H1 (cell line): ENCODE measurements at regions not wholly inside any gene's neighbourhood (a gene's known extent, or its start where the extent isn't known, plus 50 kb on each side); places are given as distances from the start of the nearest gene placed in this dataset.

ENCODE experiments used
- CTCF ChIP-seq, 3 experiments: IDR thresholded peaks; 1 replicate in 2 of 3; 2 replicates in 1 of 3; pipeline versions ENCODE4 v1.5.1 to v1.6.1; 2011; ENCODE audit warnings: low read length in 3 of 3, mild to moderate bottlenecking in 3 of 3, inconsistent platforms in 2 of 3, low read depth in 1 of 3, moderate library complexity in 1 of 3; ENCODE audit not compliant: insufficient read depth in 1 of 3; ENCODE audit errors: control extremely low read depth in 1 of 3
- GTF2F1 ChIP-seq: IDR thresholded peaks from 2 replicates; pipeline ENCODE4 v1.6.1; 2012; ENCODE audit warnings: low read depth, low read length, improper control_type of control experiment, borderline replicate concordance
- SIRT6 ChIP-seq: IDR thresholded peaks from one replicate; pipeline ENCODE4 v1.7.1; 2012; ENCODE audit warnings: low read length, inconsistent platforms
- SP2 ChIP-seq: IDR thresholded peaks from 2 replicates; pipeline ENCODE4 v1.6.1; 2012; ENCODE audit warnings: mild to moderate bottlenecking, low read length, inconsistent platforms
- TCF12 ChIP-seq: IDR thresholded peaks from 2 replicates; pipeline ENCODE4 v1.6.1; 2011; ENCODE audit warnings: low read depth, mild to moderate bottlenecking, low read length

GRCh38 chr2:186033541-186033940 is 294.9 kb downstream of the FSIP2 start (continued):
- TF ChIP-seq TCF12: no peak
- TF ChIP-seq CTCF (IDR thresholded peaks at IDR 0.05; ENCODE audit: control extremely low read depth in 1 of 3, insufficient read depth in 1 of 3, low read depth in 1 of 3, low read length in 3 of 3): no peak
- TF ChIP-seq SP2: no peak
- TF ChIP-seq SIRT6: no peak
- TF ChIP-seq GTF2F1: no peak
